HepG2 (cell line): ENCODE measurements at regions not wholly inside any gene's neighbourhood (a gene's known extent, or its start where the extent isn't known, plus 50 kb on each side); places are given as distances from the start of the nearest gene placed in this dataset.

Experiments
- ATAC-seq: fragments of 200-7000 bp; cut with Tn5 transposase; 3 replicates; pipeline ENCODE4 v1.9.1; 2020; ENCODE audit warnings: mild to moderate bottlenecking, moderate library complexity
- BruUV-seq: library from RNA; stranded (reverse); fragments of 400-500 nt; replicated peaks from 2 replicates; lab custom pipeline; 2021; lab: Mats Ljungman, UMichigan
- CTCF ChIA-PET: fragments of 300-600 bp; formaldehyde crosslinking; extraction: SDS; loops from one replicate; lab custom pipeline; 2021; ENCODE audit warnings: low total read pairs, inconsistent platforms, low intra/inter-chr PET ratio; lab: Yijun Ruan, JAX
- POLR2A ChIA-PET: fragments of 350-600 bp; sonication (Branson Sonifier 250); formaldehyde crosslinking; loops from one replicate; lab custom pipeline; 2020; ENCODE audit warnings: antibody characterized with exemption, inconsistent platforms; lab: Yijun Ruan, JAX
- DNase-seq: peaks from one replicate; pipeline ENCODE4 v3.0.0-alpha.2; 2015; ENCODE audit warnings: low spot score
- FAIRE-seq: peaks from 3 replicates; lab custom pipeline; 2011; peaks lifted over from hg19 to GRCh38; lab: Jason Lieb, UNC
- H2AFZ ChIP-seq: one replicate; pipeline ENCODE4 v1.6.1; 2011; ENCODE audit warnings: low read length, inconsistent platforms
- H3K27ac ChIP-seq: fragments of 300-600 bp; 3 replicates; pipeline ENCODE4 v1.8.0; 2011; ENCODE audit warnings: mixed run types, mild to moderate bottlenecking, mixed read lengths, low read length, inconsistent platforms; ENCODE audit not compliant: insufficient read depth; ENCODE audit errors: extremely low read length
- H3K27me3 ChIP-seq, 2 experiments: fragments of 200-600 bp in 1 of 2; 2 replicates in 1 of 2; 3 replicates in 1 of 2; pipeline versions ENCODE4 v1.6.0 to v1.8.0; 2011; ENCODE audit warnings: low read length in 2 of 2, mild to moderate bottlenecking in 2 of 2, moderate library complexity in 2 of 2, inconsistent platforms in 1 of 2; ENCODE audit not compliant: insufficient read depth in 2 of 2, control insufficient read depth in 1 of 2
- H3K36me3 ChIP-seq, 2 experiments: fragments of 200-600 bp in 1 of 2; replicated peaks in 1 of 2; 2 replicates in 1 of 2; 3 replicates in 1 of 2; pipeline versions ENCODE4 v1.5.1 to v1.8.0; 2011; ENCODE audit warnings: low read length in 2 of 2, inconsistent platforms in 1 of 2; ENCODE audit not compliant: insufficient read depth in 2 of 2, control insufficient read depth in 1 of 2
- H3K4me1 ChIP-seq: 2 replicates; pipeline ENCODE4 v1.5.1; 2012; ENCODE audit warnings: low read length, inconsistent platforms; ENCODE audit not compliant: insufficient read depth
- H3K4me2 ChIP-seq: 2 replicates; pipeline ENCODE4 v1.6.0; 2011; ENCODE audit warnings: low read depth, low read length, inconsistent platforms
- H3K4me3 ChIP-seq, 3 experiments: fragments of 200-600 bp in 1 of 3; sonication (generic), shearing (Covaris generic) in 1 of 3; replicated peaks in 1 of 3; 2 replicates each; pipeline ENCODE4 v1.5.1; 2011 to 2016; ENCODE audit warnings: low read length in 3 of 3, inconsistent platforms in 2 of 3, low read depth in 2 of 3, mild to moderate bottlenecking in 2 of 3, control low read depth in 1 of 3, mixed read lengths in 1 of 3; ENCODE audit not compliant: insufficient read depth in 1 of 3
- H3K79me2 ChIP-seq: one replicate; pipeline ENCODE4 v1.6.1; 2011; ENCODE audit warnings: low read length, inconsistent platforms; ENCODE audit not compliant: insufficient read depth
- H3K9ac ChIP-seq: 2 replicates; pipeline ENCODE4 v1.6.0; 2011; ENCODE audit warnings: mild to moderate bottlenecking, low read depth, low read length, inconsistent platforms; ENCODE audit not compliant: insufficient read depth
- H3K9me3 ChIP-seq: 2 replicates; pipeline ENCODE4 v1.5.1; 2012; ENCODE audit warnings: mild to moderate bottlenecking, low read length
- H4K20me1 ChIP-seq: 2 replicates; pipeline ENCODE4 v1.6.0; 2011; ENCODE audit warnings: inconsistent platforms, mild to moderate bottlenecking, low read length, moderate library complexity; ENCODE audit not compliant: insufficient read depth
- AHR ChIP-seq: IDR thresholded peaks from 2 replicates; pipeline ENCODE4 v1.6.1; 2018; ENCODE audit warnings: missing genetic modification reagents, missing compliant biosample characterization
- DNMT3B ChIP-seq: conservative IDR thresholded peaks from 2 replicates; pipeline ENCODE4 v1.6.1; 2016; ENCODE audit warnings: missing biosample characterization, control low read depth
- IKZF1 ChIP-seq: fragments of 450-650 bp; IDR thresholded peaks from 2 replicates; pipeline ENCODE4 v1.7.1; 2016
- KDM5A ChIP-seq: fragments of 200-600 bp; sonication (generic); IDR thresholded peaks from 2 replicates; pipeline ENCODE4 v1.7.0; 2018; ENCODE audit warnings: antibody characterized with exemption, mild to moderate bottlenecking, low read length, borderline replicate concordance
- KDM6A ChIP-seq: IDR thresholded peaks from 2 replicates; pipeline ENCODE4 v1.6.1; 2016; ENCODE audit warnings: low read depth
- RXRA ChIP-seq: sonication (generic); formaldehyde crosslinking; IDR thresholded peaks from 2 replicates; pipeline ENCODE4 v1.5.1; 2020; ENCODE audit warnings: missing genetic modification reagents
- TOPORS ChIP-seq: sonication (generic); formaldehyde crosslinking; IDR thresholded peaks from 2 replicates; pipeline ENCODE4 v1.8.0; 2023; ENCODE audit warnings: mild to moderate bottlenecking, missing genetic modification reagents
- ZBTB14 ChIP-seq: sonication (generic); formaldehyde crosslinking; IDR thresholded peaks from 2 replicates; pipeline ENCODE4 v1.4.0; 2020; ENCODE audit warnings: missing genetic modification reagents
- ZNF276 ChIP-seq: sonication (generic); formaldehyde crosslinking; IDR thresholded peaks from 2 replicates; pipeline ENCODE4 v1.4.0; 2020; ENCODE audit warnings: mild to moderate bottlenecking, low read depth, missing genetic modification reagents
- WGBS: methylation state at CpG from one replicate; pipeline ENCODE4 v1.1.6; 2017; ENCODE audit warnings: low lambda C conversion rate; 5-methylcytosine and 5-hydroxymethylcytosine counted together
- in situ Hi-C: cut with HindIII; loops from 2 replicates; pipeline ENCODE4 v1.10.0; 2017; ENCODE audit warnings: low pct_unique_long_range_greater_than_20kb; ENCODE audit not compliant: extremely low pct_ligation_motif_present
- intact Hi-C: fragments of 100-400 bp; cut with micrococcal nuclease; formaldehyde crosslinking; loops from one replicate; pipeline ENCODE4 v1.10.0; 2022; ENCODE audit not compliant: unreplicated experiment
- TF ChIP-seq, protein P1 (sequence below): IDR thresholded peaks from 2 replicates; pipeline ENCODE4 v1.6.1; 2016; ENCODE audit warnings: missing compliant biosample characterization, missing genetic modification reagents, borderline replicate concordance
- TF ChIP-seq, protein P2 (sequence below): sonication (generic); formaldehyde crosslinking; IDR thresholded peaks from 2 replicates; pipeline ENCODE4 v1.4.0; 2020; ENCODE audit warnings: missing genetic modification reagents

DNA sequence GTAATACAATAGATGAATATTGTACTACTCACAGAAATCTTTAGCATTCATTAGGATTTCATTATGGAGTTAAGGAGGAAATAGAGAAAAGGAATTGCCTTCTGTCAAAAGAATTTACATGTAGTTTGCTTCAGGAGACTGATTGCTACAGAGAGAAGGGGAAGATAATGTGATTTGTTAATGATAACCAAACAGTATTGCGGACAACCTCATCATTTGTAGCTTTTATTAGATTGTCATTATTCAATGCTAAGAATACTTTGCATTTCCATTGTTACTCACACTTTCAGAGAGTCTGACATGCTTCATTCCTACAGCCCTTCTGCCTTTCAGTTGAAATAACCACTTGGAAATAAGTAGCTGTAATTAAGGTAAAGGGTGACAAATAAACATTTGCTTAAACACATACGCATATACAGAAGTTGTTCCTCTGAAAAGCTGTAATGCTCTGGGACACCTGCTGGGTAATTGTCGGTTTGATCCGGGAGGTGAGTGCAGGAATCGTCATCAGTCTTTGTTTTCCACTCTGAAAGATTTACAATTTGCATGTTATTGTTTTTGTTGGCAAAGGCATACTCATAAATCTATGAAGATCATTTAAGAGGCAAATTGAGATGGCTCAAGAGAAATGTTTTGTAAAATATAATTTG is 600.2 kb downstream of the TRHDE start:
- no peaks in the 10 kb centered on the region for H3K36me3 ChIP-seq
- FAIRE-seq (no peak), DNase-seq (no peak), ATAC-seq (no peak)
- CTCF ChIA-PET, result no interaction called here
- no peak overlapping the region for H3K4me3 ChIP-seq
- intact Hi-C loops (no loop called here), in situ Hi-C loops (no loop called here)
- WGBS, result 2% methylated on average over 5 of the region's 5 CpGs
- no peaks in the 10 kb centered on the region for H3K4me1 ChIP-seq
- H4K20me1 ChIP-seq, result no peaks in the 10 kb centered on the region
- no peaks in the 10 kb centered on the region; a peak in 1 of 5 replicates for H3K27me3 ChIP-seq
- no peak overlapping the region for H3K27ac ChIP-seq
- TF ChIP-seq KDM6A (CRISPR knock-in tag) (no peak), AHR (CRISPR knock-in tag) (no peak), DNMT3B (CRISPR knock-in tag) (no peak), KDM5A (no peak), IKZF1 (no peak), ZNF276 (CRISPR knock-in tag) (no peak), TOPORS (CRISPR knock-in tag) (no peak), ZBTB14 (no peak), RXRA (no peak)
- TF ChIP-seq, protein P1, sequence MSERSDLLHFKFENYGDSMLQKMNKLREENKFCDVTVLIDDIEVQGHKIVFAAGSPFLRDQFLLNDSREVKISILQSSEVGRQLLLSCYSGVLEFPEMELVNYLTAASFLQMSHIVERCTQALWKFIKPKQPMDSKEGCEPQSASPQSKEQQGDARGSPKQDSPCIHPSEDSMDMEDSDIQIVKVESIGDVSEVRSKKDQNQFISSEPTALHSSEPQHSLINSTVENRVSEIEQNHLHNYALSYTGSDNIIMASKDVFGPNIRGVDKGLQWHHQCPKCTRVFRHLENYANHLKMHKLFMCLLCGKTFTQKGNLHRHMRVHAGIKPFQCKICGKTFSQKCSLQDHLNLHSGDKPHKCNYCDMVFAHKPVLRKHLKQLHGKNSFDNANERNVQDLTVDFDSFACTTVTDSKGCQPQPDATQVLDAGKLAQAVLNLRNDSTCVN (CRISPR knock-in tag), result no peak
- TF ChIP-seq, protein P2, sequence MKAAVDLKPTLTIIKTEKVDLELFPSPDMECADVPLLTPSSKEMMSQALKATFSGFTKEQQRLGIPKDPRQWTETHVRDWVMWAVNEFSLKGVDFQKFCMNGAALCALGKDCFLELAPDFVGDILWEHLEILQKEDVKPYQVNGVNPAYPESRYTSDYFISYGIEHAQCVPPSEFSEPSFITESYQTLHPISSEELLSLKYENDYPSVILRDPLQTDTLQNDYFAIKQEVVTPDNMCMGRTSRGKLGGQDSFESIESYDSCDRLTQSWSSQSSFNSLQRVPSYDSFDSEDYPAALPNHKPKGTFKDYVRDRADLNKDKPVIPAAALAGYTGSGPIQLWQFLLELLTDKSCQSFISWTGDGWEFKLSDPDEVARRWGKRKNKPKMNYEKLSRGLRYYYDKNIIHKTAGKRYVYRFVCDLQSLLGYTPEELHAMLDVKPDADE (CRISPR knock-in tag), result no peak
- H3K9me3 ChIP-seq, result peaks cover 44% of the 10 kb centered on the region
- POLR2A ChIA-PET, result no interaction called here
- no peak overlapping the region for H3K4me2 ChIP-seq
- H3K79me2 ChIP-seq, result no peaks in the 10 kb centered on the region
- H3K9ac ChIP-seq, result no peak overlapping the region
- H2AFZ ChIP-seq, result no peak overlapping the region
- BruUV-seq, result no TSS peak
